Kasumi-1 (cell line): ENCODE measurements at regions not wholly inside any gene's neighbourhood (a gene's known extent, or its start where the extent isn't known, plus 50 kb on each side); places are given as distances from the start of the nearest gene placed in this dataset.

Experiments used
- DNase-seq, 2 experiments: peaks; one replicate each; lab custom pipeline; 2025; lab: John Stamatoyannopoulos, UW

GRCh38 chr2:16051841-16052564 is 111.7 kb downstream of the MYCN start:
- DNase-seq: no peak

GRCh38 chr2:16050908-16051489 is 110.6 kb downstream of the MYCN start:
- no peak for DNase-seq

GRCh38 chr2:16050261-16050907 is 110.0 kb downstream of the MYCN start:
- DNase-seq: no peak

- DNase-seq: no peak
Measured at GRCh38 chr2:16049406-16049805, 109.1 kb downstream of the MYCN start.

- DNase-seq: no peak
Measured at GRCh38 chr2:16048466-16048865, 108.1 kb downstream of the MYCN start.

- DNase-seq: no peak
Measured at GRCh38 chr2:16047701-16048100, 107.4 kb downstream of the MYCN start.

GRCh38 chr2:16046649-16047048 is 106.3 kb downstream of the MYCN start:
- DNase-seq: no peak

GRCh38 chr2:16045653-16046352 is 105.5 kb downstream of the MYCN start:
- DNase-seq: no peak

- DNase-seq: no peak
Measured at GRCh38 chr2:16044946-16045456, 104.7 kb downstream of the MYCN start.

- no peak for DNase-seq
Measured at GRCh38 chr2:16043627-16044026, 103.3 kb downstream of the MYCN start.

GRCh38 chr2:16043192-16043591 is 102.8 kb downstream of the MYCN start:
- DNase-seq: no peak

- DNase-seq: no peak
Measured at GRCh38 chr2:16042201-16042700, 101.9 kb downstream of the MYCN start.

GRCh38 chr2:16040271-16041010 is 100.1 kb downstream of the MYCN start:
- DNase-seq: no peak

GRCh38 chr2:16039823-16040222 is 99.5 kb downstream of the MYCN start:
- DNase-seq: no peak

- no peak for DNase-seq
Measured at GRCh38 chr2:16039055-16039454, 98.7 kb downstream of the MYCN start.

GRCh38 chr2:16038621-16039020 is 98.3 kb downstream of the MYCN start:
- DNase-seq: no peak

- no peak for DNase-seq
Measured at GRCh38 chr2:16037808-16038457, 97.6 kb downstream of the MYCN start.

- no peak for DNase-seq
Measured at GRCh38 chr2:16036951-16037350, 96.6 kb downstream of the MYCN start.

GRCh38 chr2:16035747-16036745 is 95.7 kb downstream of the MYCN start:
- no peak for DNase-seq
